CD14-positive monocyte (primary cell): ENCODE measurements at regions not wholly inside any gene's neighbourhood (a gene's known extent, or its start where the extent isn't known, plus 50 kb on each side); places are given as distances from the start of the nearest gene placed in this dataset.

Experiments used
- DNase-seq, 3 donors: peaks; one replicate each; pipeline ENCODE4 v3.0.0-alpha.2; 2011 to 2022
- H2AFZ ChIP-seq: 2 replicates; pipeline ENCODE4 v1.6.0; 2012; ENCODE audit warnings: mild to moderate bottlenecking, low read depth, low read length, inconsistent platforms; ENCODE audit not compliant: insufficient read depth, poor library complexity, severe bottlenecking
- H3K27ac ChIP-seq, 2 donors: 1 replicate in 1 of 2; 2 replicates in 1 of 2; pipeline ENCODE4 v1.5.1; 2012 to 2013; ENCODE audit warnings: low read length in 2 of 2, control low read depth in 1 of 2, inconsistent platforms in 1 of 2, low read depth in 1 of 2, mild to moderate bottlenecking in 1 of 2
- H3K27me3 ChIP-seq, 2 donors: one replicate each; pipeline versions ENCODE4 v1.6.0 to v1.6.1; 2011 to 2013; ENCODE audit warnings: low read length in 2 of 2; ENCODE audit not compliant: control insufficient read depth in 2 of 2, insufficient read depth in 2 of 2
- H3K36me3 ChIP-seq, 2 donors: replicated peaks in 1 of 2; 1 replicate in 1 of 2; 2 replicates in 1 of 2; pipeline versions ENCODE4 v1.5.1 to v1.6.1; 2012 to 2013; ENCODE audit warnings: low read length in 2 of 2, control low read depth in 1 of 2, inconsistent platforms in 1 of 2, mild to moderate bottlenecking in 1 of 2; ENCODE audit not compliant: insufficient read depth in 2 of 2, control insufficient read depth in 1 of 2
- H3K4me1 ChIP-seq, 2 donors: 1 replicate in 1 of 2; 2 replicates in 1 of 2; pipeline versions ENCODE4 v1.5.1 to v1.6.1; 2012 to 2013; ENCODE audit warnings: low read length in 2 of 2, control low read depth in 1 of 2, inconsistent platforms in 1 of 2, mild to moderate bottlenecking in 1 of 2, moderate library complexity in 1 of 2; ENCODE audit not compliant: insufficient read depth in 2 of 2, control insufficient read depth in 1 of 2
- H3K4me2 ChIP-seq: replicated peaks from 2 replicates; pipeline ENCODE3; 2012; ENCODE audit warnings: low read length, moderate library complexity, mild to moderate bottlenecking; ENCODE audit not compliant: poor library complexity, severe bottlenecking; ENCODE audit errors: extremely low read depth
- H3K4me3 ChIP-seq, 3 experiments: fragments of 200-600 bp in 1 of 3; sonication (generic) in 1 of 3; replicated peaks in 1 of 3; 1 replicate in 2 of 3; 2 replicates in 1 of 3; pipeline ENCODE4 v1.5.1; 2011 to 2013; ENCODE audit warnings: low read length in 3 of 3, mild to moderate bottlenecking in 3 of 3, control low read depth in 2 of 3, low read depth in 2 of 3, inconsistent platforms in 1 of 3, moderate library complexity in 1 of 3
- H3K79me2 ChIP-seq: 2 replicates; pipeline ENCODE4 v1.6.0; 2012; ENCODE audit warnings: mild to moderate bottlenecking, control low read depth, inconsistent platforms, low read length, moderate library complexity; ENCODE audit not compliant: insufficient read depth
- H3K9ac ChIP-seq: 2 replicates; pipeline ENCODE4 v1.6.0; 2017; ENCODE audit warnings: low read length, mild to moderate bottlenecking; ENCODE audit not compliant: insufficient read depth, poor library complexity, severe bottlenecking
- H3K9me3 ChIP-seq, 2 donors: replicated peaks in 1 of 2; 1 replicate in 1 of 2; 2 replicates in 1 of 2; pipeline versions ENCODE4 v1.5.1 to v1.6.1; 2012 to 2013; ENCODE audit warnings: low read length in 2 of 2, control low read depth in 1 of 2; ENCODE audit not compliant: control insufficient read depth in 1 of 2, insufficient read depth in 1 of 2
- H4K20me1 ChIP-seq: 2 replicates; pipeline ENCODE4 v1.6.0; 2012; ENCODE audit warnings: mild to moderate bottlenecking, low read length, control low read depth, moderate library complexity; ENCODE audit not compliant: insufficient read depth
- H3K27ac Mint-ChIP-seq, 7 donors: one replicate each; pipeline ENCODE4 v1.8.0; 2020; ENCODE audit warnings: mild to moderate bottlenecking in 7 of 7, mixed read lengths in 7 of 7, moderate library complexity in 6 of 7, inconsistent platforms in 2 of 7
- H3K27me3 Mint-ChIP-seq, 3 donors: one replicate each; pipeline ENCODE4 v1.8.0; 2021 to 2022; ENCODE audit warnings: low read depth in 3 of 3, mild to moderate bottlenecking in 3 of 3, mixed read lengths in 3 of 3, moderate library complexity in 3 of 3, inconsistent platforms in 1 of 3
- H3K36me3 Mint-ChIP-seq, 2 donors: one replicate each; pipeline ENCODE4 v1.8.0; 2020; ENCODE audit warnings: mixed read lengths in 2 of 2, inconsistent platforms in 1 of 2, mild to moderate bottlenecking in 1 of 2
- H3K4me1 Mint-ChIP-seq: one replicate; pipeline ENCODE4 v1.8.0; 2020; ENCODE audit warnings: mild to moderate bottlenecking, mixed read lengths
- H3K4me3 Mint-ChIP-seq, 2 donors: one replicate each; pipeline ENCODE4 v1.8.0; 2020; ENCODE audit warnings: mild to moderate bottlenecking in 2 of 2, mixed read lengths in 2 of 2, moderate library complexity in 1 of 2
- H3K9me3 Mint-ChIP-seq, 7 donors: one replicate each; pipeline ENCODE4 v1.8.0; 2020 to 2022; ENCODE audit warnings: mixed read lengths in 7 of 7, mild to moderate bottlenecking in 6 of 7, moderate library complexity in 6 of 7, inconsistent platforms in 2 of 7
- CTCF ChIP-seq: fragments of 200-600 bp; IDR thresholded peaks from one replicate; pipeline ENCODE4 v1.8.0; 2022; ENCODE audit warnings: antibody characterized with exemption, mild to moderate bottlenecking
- WGBS: methylation state at CpG from one replicate; pipeline ENCODE4 v1.1.5; 2013; ENCODE audit warnings: missing lambda C conversion rate; ENCODE audit not compliant: insufficient coverage; 5-methylcytosine and 5-hydroxymethylcytosine counted together
- intact Hi-C, 2 donors: fragments of 100-400 bp; cut with micrococcal nuclease; formaldehyde crosslinking; loops; one replicate each; pipeline versions ENCODE4 v1.15.0 to v1.15.1; 2023

DNA sequence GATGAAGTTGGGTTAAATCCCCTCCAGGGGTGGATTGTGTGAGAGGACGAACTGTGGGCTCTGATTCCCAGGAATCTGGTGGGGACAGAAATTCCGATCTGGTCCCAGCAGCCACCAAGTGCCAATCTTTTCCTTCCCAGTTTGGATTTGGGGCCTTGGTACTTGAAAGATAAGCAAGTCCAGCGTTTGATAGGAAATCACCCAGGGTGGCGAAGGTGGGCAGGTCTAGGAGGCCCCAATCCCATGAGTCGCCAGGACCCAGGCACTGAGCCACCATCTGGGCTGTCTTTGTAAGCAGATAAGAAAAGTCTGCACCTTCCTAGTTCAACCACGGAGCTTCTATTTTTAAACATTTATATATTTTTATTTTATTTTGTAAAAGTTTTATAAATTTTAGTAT is 122.6 kb upstream of the LSM8 start:
- no peak overlapping the region for H3K27ac ChIP-seq
- H3K79me2 ChIP-seq = no peaks in the 10 kb centered on the region
- no peak for TF ChIP-seq CTCF
- Mint-ChIP-seq H3K4me1 (no peaks in the 10 kb centered on the region), H3K27me3 (peaks cover 0 to 6% (median 0%) of the 10 kb centered on the region in 3 donors), H3K9me3 (peaks cover 0 to 5% (median 0%) of the 10 kb centered on the region in 7 donors), H3K4me3 (no peak overlapping the region), H3K36me3 (no peaks in the 10 kb centered on the region), H3K27ac (peak overlapping the region in 1 of 7 donors; percentile 23)
- H3K4me2 ChIP-seq = no peak overlapping the region
- intact Hi-C loops = no loop called here
- no peaks in the 10 kb centered on the region for H3K9me3 ChIP-seq
- no peak overlapping the region for H2AFZ ChIP-seq
- no peaks in the 10 kb centered on the region for H3K27me3 ChIP-seq
- H3K9ac ChIP-seq = no peak overlapping the region
- DNase-seq = no peak
- whole genome bisulfite sequencing = 82% methylated on average over 2 of the region's 6 CpGs
- H3K36me3 ChIP-seq = no peaks in the 10 kb centered on the region
- H3K4me3 ChIP-seq = no peak overlapping the region
- no peaks in the 10 kb centered on the region for H3K4me1 ChIP-seq
- no peaks in the 10 kb centered on the region for H4K20me1 ChIP-seq

DNA sequence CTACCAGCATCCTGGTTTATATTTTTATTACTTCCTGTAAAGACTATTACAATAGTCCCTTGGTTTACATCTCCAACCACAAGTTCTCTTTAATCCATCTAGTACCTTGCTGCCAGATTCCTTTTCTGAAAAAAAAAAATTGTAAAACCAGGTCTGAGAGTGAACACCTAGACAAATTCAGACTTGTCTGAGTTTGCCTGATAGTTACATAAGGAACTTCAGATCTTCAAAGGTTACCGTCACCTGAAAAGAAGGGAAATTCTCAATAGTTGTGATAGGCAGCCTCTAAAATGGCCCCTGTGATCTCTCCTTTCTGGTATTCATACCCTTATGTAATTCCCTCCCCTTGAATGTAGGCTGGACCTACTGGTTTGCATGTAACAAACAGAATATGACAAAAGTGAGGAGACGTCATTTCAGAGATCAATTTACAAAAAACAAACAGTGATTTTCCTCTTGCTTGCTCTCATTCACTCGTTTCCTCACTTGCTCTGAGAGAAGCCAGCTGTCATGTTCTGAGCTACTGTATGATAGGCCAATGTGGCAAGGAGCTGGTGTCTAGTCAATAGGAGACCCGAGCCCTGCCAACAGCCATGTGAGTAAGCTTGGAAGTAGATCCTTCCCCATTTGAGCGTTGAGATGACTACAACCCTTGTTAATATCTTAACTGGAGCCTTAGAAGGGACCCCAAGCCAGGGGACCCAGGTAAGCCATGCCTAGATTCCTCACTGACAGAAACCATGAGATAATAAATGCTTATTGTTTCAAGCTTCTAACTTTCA is 110.9 kb upstream of the LSM8 start:
- Histone ChIP-seq H3K4me1 (no peaks in the 10 kb centered on the region), H3K9me3 (no peaks in the 10 kb centered on the region), H3K27me3 (no peaks in the 10 kb centered on the region), H4K20me1 (no peaks in the 10 kb centered on the region), H3K9ac (no peak overlapping the region), H3K36me3 (no peaks in the 10 kb centered on the region), H3K4me3 (no peak overlapping the region), H3K79me2 (no peaks in the 10 kb centered on the region), H3K27ac (no peak overlapping the region), H2AFZ (no peak overlapping the region), H3K4me2 (no peak overlapping the region)
- H3K36me3 Mint-ChIP-seq = no peaks in the 10 kb centered on the region
- no peaks in the 10 kb centered on the region for H3K4me1 Mint-ChIP-seq
- no peak for TF ChIP-seq CTCF
- H3K27me3 Mint-ChIP-seq = peaks cover 0 to 4% (median 1%) of the 10 kb centered on the region in 3 donors
- intact Hi-C loops = no loop called here
- WGBS = 100% methylated on average over 1 of the region's 5 CpGs
- peaks cover 0 to 3% (median 1%) of the 10 kb centered on the region in 7 donors for H3K9me3 Mint-ChIP-seq
- H3K27ac Mint-ChIP-seq = no peak overlapping the region
- no peak overlapping the region for H3K4me3 Mint-ChIP-seq
- no peak for DNase-seq
